Amygdala (tissue), 56 donors: ENCODE measurements at regions not wholly inside any gene's neighbourhood (a gene's known extent, or its start where the extent isn't known, plus 50 kb on each side); places are given as distances from the start of the nearest gene placed in this dataset.
"Not testable (repeated sequence)": the region's sequence is repeated elsewhere in the genome, so short reads cannot be mapped to it uniquely, and the experiment has no call there.

Experiments used
- DNase-seq, 56 donors: peaks; one replicate each; lab custom pipeline; 2025; lab: John Stamatoyannopoulos, UW

DNA sequence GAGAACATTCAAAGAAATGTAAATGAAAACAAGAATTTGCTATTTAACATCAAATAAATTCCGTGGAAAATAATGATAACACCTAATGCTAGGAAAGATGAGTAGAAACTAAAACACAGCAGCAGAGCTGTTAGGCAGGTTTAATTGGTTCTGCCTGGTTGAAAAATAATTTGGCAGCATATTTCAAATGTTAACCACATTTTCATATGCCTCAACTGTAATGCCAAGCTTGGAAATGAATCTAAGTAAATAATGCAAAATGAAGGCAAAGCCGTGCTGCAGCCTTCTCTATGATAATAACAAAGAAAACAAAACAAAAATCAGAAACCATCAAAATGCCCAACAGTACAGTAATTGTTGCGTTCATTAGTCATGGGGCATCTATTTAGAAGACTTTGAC, 79.9 kb upstream of the MSX2 start:
- no peak for DNase-seq

- DNase-seq, result no peak
Measured at GRCh38 chr5:174644923-174645322, 79.5 kb upstream of the MSX2 start.

GRCh38 chr5:174645677-174646076, 78.7 kb upstream of the MSX2 start:
- no peak for DNase-seq

DNA sequence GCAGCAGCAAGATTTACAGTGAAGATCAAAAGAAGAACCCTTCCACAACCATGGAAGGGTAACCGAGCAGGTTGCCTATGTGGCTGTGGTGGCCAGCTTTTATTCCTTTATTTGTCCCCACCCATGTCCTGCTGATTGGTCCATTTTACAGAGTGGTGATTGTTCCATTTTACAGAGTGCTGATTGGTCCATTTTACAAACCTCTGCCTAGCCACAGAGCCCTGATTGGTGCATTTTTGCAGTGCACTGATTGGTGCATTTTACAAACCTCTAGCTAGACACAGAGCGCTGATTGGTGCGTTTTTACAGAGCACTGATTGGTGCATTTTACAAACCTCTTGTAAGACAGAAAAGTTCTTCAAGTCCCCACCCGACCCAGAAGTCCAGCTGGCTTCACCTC, 75.8 kb upstream of the MSX2 start:
- DNase-seq, result not testable (repeated sequence)

DNA sequence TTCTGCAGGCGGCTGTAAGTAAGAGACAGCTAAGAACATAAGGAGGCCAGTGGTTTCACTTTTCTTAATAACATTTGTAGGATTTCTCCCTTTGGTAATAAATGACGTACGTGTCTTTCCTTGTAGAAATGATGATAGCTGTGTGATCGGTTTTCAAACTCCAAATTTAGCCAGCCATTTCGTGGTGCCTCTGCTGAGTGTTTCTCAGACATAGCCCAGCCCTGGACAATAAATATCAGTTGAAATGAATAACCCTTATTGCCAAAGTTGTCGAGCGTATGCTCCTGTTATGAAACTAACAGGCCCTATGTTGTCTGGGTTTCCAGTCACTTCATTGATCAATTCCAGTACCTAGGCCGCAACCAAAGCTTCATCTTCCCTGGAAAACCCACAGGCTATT, 75.0 kb upstream of the MSX2 start:
- no peak for DNase-seq

GRCh38 chr5:174654442-174654841, 69.9 kb upstream of the MSX2 start:
- no peak for DNase-seq

GRCh38 chr5:174655351-174655750, 69.0 kb upstream of the MSX2 start:
- DNase-seq, result no peak

GRCh38 chr5:174664180-174664850, 60.1 kb upstream of the MSX2 start:
- DNase-seq, result no peak

DNA sequence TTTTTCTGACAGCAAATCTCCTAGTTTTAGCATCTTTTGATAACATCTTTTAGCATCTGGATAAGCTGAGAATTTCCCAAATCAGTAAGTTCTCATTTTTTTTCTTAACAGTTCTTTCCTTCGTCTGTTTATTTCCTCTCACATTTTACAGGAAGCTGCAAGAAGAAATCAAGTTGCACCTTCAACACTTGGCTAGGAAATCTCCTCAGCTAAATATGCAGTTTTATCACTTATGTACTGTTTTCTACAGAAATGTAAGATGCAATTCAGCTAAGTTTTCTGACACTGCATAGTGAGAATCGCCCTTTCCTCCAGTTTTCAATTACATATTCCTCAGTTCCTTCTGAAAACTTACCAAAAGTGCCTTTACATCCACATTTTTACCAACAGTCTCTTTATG, 59.0 kb upstream of the MSX2 start:
- no peak for DNase-seq

DNA sequence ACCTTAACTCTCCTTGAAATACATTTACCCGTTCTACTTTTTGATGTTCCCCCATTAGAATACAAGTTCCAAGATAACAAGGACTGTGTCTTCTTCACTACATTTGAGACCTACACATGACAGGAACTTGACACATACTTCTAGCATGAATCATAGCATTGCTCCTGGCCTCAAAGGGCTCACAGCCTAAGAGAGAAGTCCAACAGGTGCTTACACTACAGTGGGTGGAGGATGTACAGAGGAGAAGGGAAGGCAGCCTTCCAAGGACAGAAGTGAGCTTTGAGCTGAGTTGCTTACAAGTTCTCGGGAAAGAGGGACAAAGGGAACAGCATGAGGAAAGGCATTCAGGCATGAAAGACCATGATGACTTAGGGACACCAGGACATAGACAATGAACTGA, 56.9 kb upstream of the MSX2 start:
- DNase-seq, result no peak

DNA sequence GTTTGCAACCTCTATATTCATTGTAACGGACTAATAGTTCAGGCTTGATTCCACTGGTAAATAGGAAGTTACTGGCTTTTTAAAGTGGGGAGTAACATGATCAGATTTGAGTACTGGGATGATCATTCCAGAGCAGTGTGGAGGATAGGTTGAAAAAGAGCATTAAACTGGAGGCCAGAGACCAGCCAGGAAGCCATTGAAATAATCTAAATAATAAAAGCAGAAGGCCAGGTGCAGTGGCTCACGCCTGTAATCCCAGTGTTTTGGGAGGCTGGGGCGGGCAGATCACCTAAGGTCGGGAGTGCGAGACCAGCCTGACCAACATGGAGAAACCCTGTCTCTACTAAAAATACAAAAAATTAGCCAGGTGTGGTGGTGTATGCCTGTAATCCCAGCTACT, 56.0 kb upstream of the MSX2 start:
- no peak for DNase-seq
